ENCODE measurements at regions not wholly inside any gene's neighbourhood (a gene's known extent, or its start where the extent isn't known, plus 50 kb on each side); places are given as distances from the start of the nearest gene placed in this dataset.

- TF ChIP-seq TAF1 (IDR thresholded peaks at IDR 0.05; ENCODE audit: low read depth) (no peak), RAD21 (IDR thresholded peaks at IDR 0.05; ENCODE audit: low read depth) (no peak), CEBPB (IDR thresholded peaks at IDR 0.05) (no peak), REST (IDR thresholded peaks at IDR 0.05; ENCODE audit: low read depth) (no peak), EP300 (IDR thresholded peaks at IDR 0.05; ENCODE audit: borderline replicate concordance) (no peak), FOXM1 (IDR thresholded peaks at IDR 0.05; ENCODE audit: borderline replicate concordance, low read depth) (no peak), YY1 (IDR thresholded peaks at IDR 0.05; ENCODE audit: low read depth) (no peak), EGR1 (IDR thresholded peaks at IDR 0.05) (no peak), TEAD4 (IDR thresholded peaks at IDR 0.05) (no peak), ZBTB7A (IDR thresholded peaks at IDR 0.05; ENCODE audit: low read depth) (no peak), CREB1 (IDR thresholded peaks at IDR 0.05; ENCODE audit: low read depth) (no peak), TCF12 (IDR thresholded peaks at IDR 0.05; ENCODE audit: low read depth) (no peak), NFIC (IDR thresholded peaks at IDR 0.05) (no peak)
- TF ChIP-seq, protein P1, sequence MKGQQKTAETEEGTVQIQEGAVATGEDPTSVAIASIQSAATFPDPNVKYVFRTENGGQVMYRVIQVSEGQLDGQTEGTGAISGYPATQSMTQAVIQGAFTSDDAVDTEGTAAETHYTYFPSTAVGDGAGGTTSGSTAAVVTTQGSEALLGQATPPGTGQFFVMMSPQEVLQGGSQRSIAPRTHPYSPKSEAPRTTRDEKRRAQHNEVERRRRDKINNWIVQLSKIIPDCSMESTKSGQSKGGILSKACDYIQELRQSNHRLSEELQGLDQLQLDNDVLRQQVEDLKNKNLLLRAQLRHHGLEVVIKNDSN (IDR thresholded peaks at IDR 0.05): no peak
- TF ChIP-seq, protein P2, sequence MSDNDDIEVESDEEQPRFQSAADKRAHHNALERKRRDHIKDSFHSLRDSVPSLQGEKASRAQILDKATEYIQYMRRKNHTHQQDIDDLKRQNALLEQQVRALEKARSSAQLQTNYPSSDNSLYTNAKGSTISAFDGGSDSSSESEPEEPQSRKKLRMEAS (IDR thresholded peaks at IDR 0.05): no peak
These were observed 204.2 kb upstream of the CASK start for GRCh38 chrX:42127563-42127962.

GRCh38 chrX:42123369-42123768 is 200.0 kb upstream of the CASK start:
- TF ChIP-seq EP300 (IDR thresholded peaks at IDR 0.05; ENCODE audit: borderline replicate concordance): no peak
- no peak for TF ChIP-seq CREB1 (IDR thresholded peaks at IDR 0.05; ENCODE audit: low read depth)
- no peak for TF ChIP-seq TAF1 (IDR thresholded peaks at IDR 0.05; ENCODE audit: low read depth)
- TF ChIP-seq CEBPB (IDR thresholded peaks at IDR 0.05): no peak
- TF ChIP-seq, protein P2 (IDR thresholded peaks at IDR 0.05): no peak
- TF ChIP-seq TCF12 (IDR thresholded peaks at IDR 0.05; ENCODE audit: low read depth): no peak

GRCh38 chrX:42119076-42119475 is 195.7 kb upstream of the CASK start:
- TF ChIP-seq CREB1 (IDR thresholded peaks at IDR 0.05; ENCODE audit: low read depth) (no peak), FOXM1 (IDR thresholded peaks at IDR 0.05; ENCODE audit: borderline replicate concordance, low read depth) (no peak), NFIC (IDR thresholded peaks at IDR 0.05) (no peak), TCF12 (IDR thresholded peaks at IDR 0.05; ENCODE audit: low read depth) (no peak), REST (IDR thresholded peaks at IDR 0.05; ENCODE audit: low read depth) (no peak), CEBPB (IDR thresholded peaks at IDR 0.05) (no peak), EP300 (IDR thresholded peaks at IDR 0.05; ENCODE audit: borderline replicate concordance) (no peak), TEAD4 (IDR thresholded peaks at IDR 0.05) (no peak), YY1 (IDR thresholded peaks at IDR 0.05; ENCODE audit: low read depth) (no peak), ZBTB7A (IDR thresholded peaks at IDR 0.05; ENCODE audit: low read depth) (no peak)
- TF ChIP-seq, protein P1 (IDR thresholded peaks at IDR 0.05): no peak
- TF ChIP-seq, protein P2 (IDR thresholded peaks at IDR 0.05): no peak

- no peak for TF ChIP-seq EGR1 (IDR thresholded peaks at IDR 0.05)
These were observed 194.0 kb upstream of the CASK start for GRCh38 chrX:42117318-42117717.

GRCh38 chrX:42109428-42109827 is 186.1 kb upstream of the CASK start:
- no peak for TF ChIP-seq FOXM1 (IDR thresholded peaks at IDR 0.05; ENCODE audit: borderline replicate concordance, low read depth)
- no peak for TF ChIP-seq YY1 (IDR thresholded peaks at IDR 0.05; ENCODE audit: low read depth)
- no peak for TF ChIP-seq CEBPB (IDR thresholded peaks at IDR 0.05)
- no peak for TF ChIP-seq REST (IDR thresholded peaks at IDR 0.05; ENCODE audit: low read depth)
- no peak for TF ChIP-seq TCF12 (IDR thresholded peaks at IDR 0.05; ENCODE audit: low read depth)
- TF ChIP-seq RAD21 (IDR thresholded peaks at IDR 0.05; ENCODE audit: low read depth): no peak
- TF ChIP-seq NFIC (IDR thresholded peaks at IDR 0.05): no peak
- TF ChIP-seq, protein P2 (IDR thresholded peaks at IDR 0.05): no peak
- no peak for TF ChIP-seq EGR1 (IDR thresholded peaks at IDR 0.05)
- no peak for TF ChIP-seq ZBTB7A (IDR thresholded peaks at IDR 0.05; ENCODE audit: low read depth)
- TF ChIP-seq EP300 (IDR thresholded peaks at IDR 0.05; ENCODE audit: borderline replicate concordance): no peak
- TF ChIP-seq CREB1 (IDR thresholded peaks at IDR 0.05; ENCODE audit: low read depth): no peak
- TF ChIP-seq TAF1 (IDR thresholded peaks at IDR 0.05; ENCODE audit: low read depth): no peak
- TF ChIP-seq, protein P1 (IDR thresholded peaks at IDR 0.05): no peak
- TF ChIP-seq TEAD4 (IDR thresholded peaks at IDR 0.05): no peak
